ENCODE measurements at regions not wholly inside any gene's neighbourhood (a gene's known extent, or its start where the extent isn't known, plus 50 kb on each side); places are given as distances from the start of the nearest gene placed in this dataset.

DNA sequence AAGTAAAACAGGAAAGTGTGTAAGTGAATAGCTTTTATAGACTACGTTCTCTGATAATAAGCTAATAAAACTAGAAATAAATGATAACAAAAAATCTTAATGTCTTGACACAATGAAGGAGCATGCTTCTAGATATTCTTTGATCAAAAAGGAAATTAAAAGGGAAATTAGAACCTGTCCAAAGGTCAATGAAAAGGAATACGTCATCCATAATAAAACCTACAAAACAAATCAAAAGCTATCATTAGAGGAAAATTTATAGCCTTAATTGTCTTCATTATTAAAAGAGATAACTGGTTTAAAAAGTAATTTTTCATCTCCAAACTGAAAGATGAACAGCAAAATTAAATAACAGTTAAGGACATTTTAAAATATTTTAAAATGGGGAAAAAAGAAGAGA, 196.3 kb upstream of the BTBD3 start:
- Histone ChIP-seq H3K4me3 (no peak overlapping the region), H3K4me1 (no peaks in the 10 kb centered on the region), H3K27me3 (no peaks in the 10 kb centered on the region), H3K9me3 (no peaks in the 10 kb centered on the region), H3K27ac (no peak overlapping the region), H3K36me3 (no peaks in the 10 kb centered on the region)
- no peak for DNase-seq
- no peak for TF ChIP-seq POLR2A (IDR thresholded peaks at IDR 0.05)
- no peak for TF ChIP-seq CTCF (IDR thresholded peaks at IDR 0.05)

- TF ChIP-seq CTCF (IDR thresholded peaks at IDR 0.05) = no peak
- TF ChIP-seq POLR2A (IDR thresholded peaks at IDR 0.05) = no peak
- DNase-seq = no peak
- Histone ChIP-seq H3K27ac (no peak overlapping the region), H3K4me1 (no peaks in the 10 kb centered on the region), H3K9me3 (no peaks in the 10 kb centered on the region), H3K4me3 (no peak overlapping the region), H3K36me3 (no peaks in the 10 kb centered on the region), H3K27me3 (no peaks in the 10 kb centered on the region)
These were observed 193.6 kb upstream of the BTBD3 start for GRCh38 chr20:11724097-11724496.

DNA sequence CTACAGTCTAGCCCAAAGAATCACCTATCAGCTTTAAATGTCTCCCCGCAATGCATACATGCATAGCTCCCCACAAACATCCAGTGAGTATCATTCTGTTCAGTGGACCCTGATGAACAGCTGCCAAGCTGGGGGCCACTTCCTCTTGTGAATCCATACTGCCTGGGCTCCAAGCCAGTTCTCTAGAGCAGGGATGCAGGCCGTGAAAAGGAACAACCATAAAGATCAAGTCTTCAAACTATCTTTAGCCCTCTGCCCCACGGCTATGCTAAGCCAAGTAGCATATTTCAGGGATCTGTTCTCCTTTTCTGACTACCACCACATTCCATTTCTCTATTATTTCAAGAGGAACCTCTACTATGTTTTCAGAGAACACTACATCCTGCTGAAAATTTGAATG, 191.7 kb upstream of the BTBD3 start:
- no peak overlapping the region for H3K4me3 ChIP-seq
- no peaks in the 10 kb centered on the region for H3K36me3 ChIP-seq
- H3K4me1 ChIP-seq = no peaks in the 10 kb centered on the region
- DNase-seq = no peak
- H3K27me3 ChIP-seq = no peaks in the 10 kb centered on the region
- no peaks in the 10 kb centered on the region for H3K9me3 ChIP-seq
- no peak overlapping the region for H3K27ac ChIP-seq
- no peak for TF ChIP-seq POLR2A (IDR thresholded peaks at IDR 0.05)
- no peak for TF ChIP-seq CTCF (IDR thresholded peaks at IDR 0.05)

DNA sequence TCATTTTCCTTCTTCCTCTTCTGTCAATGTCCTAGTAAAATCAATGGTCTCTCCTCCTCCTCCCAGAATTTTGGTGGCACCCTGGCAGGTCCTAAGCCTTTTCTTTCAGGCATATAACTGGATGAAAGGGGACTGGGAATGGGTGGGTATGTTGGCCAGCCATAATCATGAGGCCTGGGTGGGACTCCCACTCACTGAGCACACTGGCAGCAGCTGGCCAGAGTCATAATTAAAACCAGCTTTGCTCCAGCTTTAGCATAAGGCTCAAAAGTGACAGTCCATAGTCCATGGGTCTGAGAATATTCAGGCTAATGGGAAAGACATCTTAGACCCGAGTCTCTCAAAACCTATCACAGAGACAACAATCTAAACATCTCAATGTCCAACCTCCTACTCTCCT, 190.0 kb upstream of the BTBD3 start:
- Histone ChIP-seq H3K36me3 (no peaks in the 10 kb centered on the region), H3K27me3 (no peaks in the 10 kb centered on the region), H3K4me3 (no peak overlapping the region), H3K27ac (no peak overlapping the region), H3K9me3 (no peaks in the 10 kb centered on the region), H3K4me1 (no peaks in the 10 kb centered on the region)
- TF ChIP-seq CTCF (IDR thresholded peaks at IDR 0.05) (no peak), POLR2A (IDR thresholded peaks at IDR 0.05) (no peak)
- DNase-seq = no peak

DNA sequence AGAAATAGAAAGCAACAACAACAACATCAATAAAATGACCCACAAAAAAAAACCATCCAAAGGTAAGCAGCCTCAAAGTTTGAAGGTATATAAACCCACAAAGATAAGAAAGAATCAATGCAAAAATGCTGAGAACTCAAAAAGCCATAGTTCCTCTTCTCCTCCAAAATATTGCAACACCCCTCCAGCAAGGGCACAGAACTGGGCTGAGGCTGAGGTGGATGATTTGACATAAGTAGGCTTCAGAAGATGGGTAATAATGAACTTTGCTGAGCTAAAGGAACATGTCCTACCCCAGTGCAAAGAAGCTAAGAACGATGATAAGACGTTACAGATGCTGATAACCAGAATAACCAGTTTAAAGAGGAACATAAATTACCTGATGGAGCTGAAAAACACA, 188.8 kb upstream of the BTBD3 start:
- H3K4me3 ChIP-seq = no peak overlapping the region
- DNase-seq = no peak
- no peaks in the 10 kb centered on the region for H3K9me3 ChIP-seq
- no peaks in the 10 kb centered on the region for H3K36me3 ChIP-seq
- no peak for TF ChIP-seq POLR2A (IDR thresholded peaks at IDR 0.05)
- no peak for TF ChIP-seq CTCF (IDR thresholded peaks at IDR 0.05)
- H3K27ac ChIP-seq = no peak overlapping the region
- no peaks in the 10 kb centered on the region for H3K4me1 ChIP-seq
- H3K27me3 ChIP-seq = no peaks in the 10 kb centered on the region

DNA sequence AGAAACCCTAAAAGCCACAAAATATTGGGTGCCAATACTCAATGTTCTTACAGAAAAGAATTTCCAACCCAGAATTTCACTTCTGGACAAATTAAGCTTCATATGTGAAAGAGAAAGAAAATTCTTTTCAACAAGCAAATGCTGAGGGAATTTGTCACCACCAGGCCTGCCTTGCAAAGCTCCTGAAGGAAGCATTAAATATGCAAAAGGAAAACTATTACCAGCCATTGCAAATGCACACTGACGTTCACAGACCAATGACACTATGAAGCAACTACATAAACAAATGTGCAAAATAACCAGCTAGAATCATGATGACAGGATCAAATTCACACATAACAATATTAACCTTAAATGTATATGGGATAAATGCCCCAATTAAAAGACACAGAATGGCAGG, 187.9 kb upstream of the BTBD3 start:
- Histone ChIP-seq H3K27ac (no peak overlapping the region), H3K36me3 (no peaks in the 10 kb centered on the region), H3K4me1 (no peaks in the 10 kb centered on the region), H3K9me3 (no peaks in the 10 kb centered on the region), H3K4me3 (no peak overlapping the region), H3K27me3 (no peaks in the 10 kb centered on the region)
- TF ChIP-seq CTCF (IDR thresholded peaks at IDR 0.05) = no peak
- TF ChIP-seq POLR2A (IDR thresholded peaks at IDR 0.05) = no peak
- DNase-seq = no peak

Measured in Peyer's patch (tissue), 4 donors.